Neuronal stem cell (in vitro differentiated cells): ENCODE measurements at regions not wholly inside any gene's neighbourhood (a gene's known extent, or its start where the extent isn't known, plus 50 kb on each side); places are given as distances from the start of the nearest gene placed in this dataset.

Experiments used
- DNase-seq: peaks from one replicate; pipeline ENCODE4 v3.0.0-alpha.2; 2013; ENCODE audit warnings: low spot score
- H2AFZ ChIP-seq: one replicate; pipeline ENCODE4 v1.6.1; 2013; ENCODE audit warnings: mild to moderate bottlenecking, low read length, inconsistent platforms
- H2AK5ac ChIP-seq: 2 replicates; pipeline ENCODE4 v1.6.1; 2013; ENCODE audit warnings: low read depth, mild to moderate bottlenecking, inconsistent platforms, low read length, moderate library complexity, mixed read lengths
- H2BK120ac ChIP-seq: 2 replicates; pipeline ENCODE4 v1.6.1; 2013; ENCODE audit warnings: low read depth, mild to moderate bottlenecking, inconsistent platforms, low read length, moderate library complexity, mixed read lengths
- H2BK12ac ChIP-seq: one replicate; pipeline ENCODE4 v1.6.1; 2013; ENCODE audit warnings: low read length, inconsistent platforms
- H2BK15ac ChIP-seq: 2 replicates; pipeline ENCODE4 v1.6.1; 2013; ENCODE audit warnings: mild to moderate bottlenecking, low read length, inconsistent platforms, mixed read lengths
- H2BK5ac ChIP-seq: one replicate; pipeline ENCODE4 v1.6.1; 2013; ENCODE audit warnings: inconsistent platforms, mild to moderate bottlenecking, low read length, moderate library complexity
- H3K14ac ChIP-seq: one replicate; pipeline ENCODE4 v1.6.1; 2013; ENCODE audit warnings: low read length, inconsistent platforms
- H3K18ac ChIP-seq: 2 replicates; pipeline ENCODE4 v1.6.1; 2013; ENCODE audit warnings: low read length, inconsistent platforms
- H3K23ac ChIP-seq: 2 replicates; pipeline ENCODE4 v1.6.1; 2013; ENCODE audit warnings: low read depth, mild to moderate bottlenecking, mixed read lengths, low read length, inconsistent platforms; ENCODE audit not compliant: poor library complexity
- H3K27ac ChIP-seq: replicated peaks from 3 replicates; pipeline ENCODE4 v1.5.1; 2013; ENCODE audit warnings: low read length, inconsistent platforms
- H3K27me3 ChIP-seq, 3 experiments: 2 replicates each; pipeline ENCODE4 v1.6.1; 2013; ENCODE audit warnings: low read length in 3 of 3, mild to moderate bottlenecking in 2 of 3, inconsistent platforms in 1 of 3, low read depth in 1 of 3, mixed read lengths in 1 of 3, moderate library complexity in 1 of 3; ENCODE audit not compliant: control insufficient read depth in 3 of 3, insufficient read depth in 3 of 3
- H3K36me3 ChIP-seq, 2 donors: replicated peaks in 1 of 2; 2 replicates each; pipeline ENCODE4 v1.6.1; 2013; ENCODE audit warnings: low read length in 2 of 2; ENCODE audit not compliant: control insufficient read depth in 2 of 2, insufficient read depth in 2 of 2
- H3K4ac ChIP-seq: 2 replicates; pipeline ENCODE4 v1.6.1; 2013; ENCODE audit warnings: inconsistent platforms, mild to moderate bottlenecking, low read length, moderate library complexity
- H3K4me1 ChIP-seq, 2 donors: 1 replicate in 1 of 2; 2 replicates in 1 of 2; pipeline ENCODE4 v1.6.1; 2013; ENCODE audit warnings: low read length in 2 of 2, low read depth in 1 of 2; ENCODE audit not compliant: control insufficient read depth in 2 of 2, insufficient read depth in 1 of 2
- H3K4me2 ChIP-seq: one replicate; pipeline ENCODE4 v1.6.1; 2013; ENCODE audit warnings: mild to moderate bottlenecking, low read length, inconsistent platforms; ENCODE audit not compliant: insufficient read depth, poor library complexity, severe bottlenecking
- H3K4me3 ChIP-seq, 2 donors: 2 replicates each; pipeline ENCODE4 v1.5.1; 2013; ENCODE audit warnings: low read length in 2 of 2, mild to moderate bottlenecking in 2 of 2, inconsistent platforms in 1 of 2, moderate library complexity in 1 of 2
- H3K79me1 ChIP-seq: one replicate; pipeline ENCODE4 v1.6.1; 2013; ENCODE audit warnings: low read depth, mild to moderate bottlenecking, inconsistent platforms, low read length, moderate library complexity
- H3K9ac ChIP-seq: one replicate; pipeline ENCODE4 v1.6.1; 2013; ENCODE audit warnings: mild to moderate bottlenecking, low read depth, low read length, inconsistent platforms; ENCODE audit not compliant: poor library complexity
- H3K9me3 ChIP-seq, 2 donors: replicated peaks in 1 of 2; 2 replicates each; pipeline versions ENCODE3 to v1.6.1; 2013; ENCODE audit warnings: low read length in 2 of 2, mild to moderate bottlenecking in 2 of 2, inconsistent platforms in 1 of 2, low read depth in 1 of 2, mixed read lengths in 1 of 2, moderate library complexity in 1 of 2; ENCODE audit not compliant: control insufficient read depth in 2 of 2, insufficient read depth in 1 of 2
- H4K8ac ChIP-seq: one replicate; pipeline ENCODE4 v1.6.1; 2013; ENCODE audit warnings: low read depth, mild to moderate bottlenecking, inconsistent platforms, low read length, moderate library complexity
- H4K91ac ChIP-seq: one replicate; pipeline ENCODE4 v1.6.1; 2013; ENCODE audit warnings: low read length, low read depth, mild to moderate bottlenecking, inconsistent platforms; ENCODE audit not compliant: poor library complexity
- WGBS, 2 donors: extraction: QIAGEN DNeasy Blood & Tissue Kit; methylation state at CpG; one replicate each; pipeline ENCODE4 v1.1.7; 2013; ENCODE audit warnings: missing lambda C conversion rate in 2 of 2, mixed read lengths in 1 of 2; ENCODE audit not compliant: insufficient read length in 2 of 2, insufficient replicate concordance in 1 of 2; ENCODE audit errors: extremely low coverage in 2 of 2; 5-methylcytosine and 5-hydroxymethylcytosine counted together

DNA sequence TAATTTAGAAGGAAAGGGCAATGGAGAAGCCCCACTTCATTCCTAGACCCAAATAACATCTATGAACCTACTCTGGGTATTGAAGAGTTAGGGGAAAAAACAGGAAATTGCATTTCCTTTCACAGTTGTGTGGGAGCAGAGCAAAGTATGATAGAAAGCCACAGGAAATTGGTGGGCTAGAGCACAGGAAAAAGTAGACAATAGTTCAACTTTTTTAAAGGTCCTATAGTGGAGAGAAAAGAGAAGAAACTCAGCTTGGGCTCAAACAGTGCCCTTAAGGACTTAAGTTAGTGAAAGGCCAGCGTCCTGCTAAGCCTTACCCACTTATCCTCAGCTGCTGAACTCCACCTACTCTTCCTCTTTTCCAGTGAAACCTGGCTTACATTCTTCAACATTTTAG, 258.1 kb downstream of the DPY19L2 start:
- H3K4me2 ChIP-seq = no peak overlapping the region
- whole genome bisulfite sequencing, 2 donors = no CpG with 5 or more reads among the region's 1 CpG
- H2BK15ac ChIP-seq = no peak overlapping the region
- no peak overlapping the region for H3K9ac ChIP-seq
- H3K4ac ChIP-seq = no peak overlapping the region
- no peak overlapping the region for H4K91ac ChIP-seq
- H3K4me1 ChIP-seq = no peaks in the 10 kb centered on the region
- DNase-seq = no peak
- H3K27me3 ChIP-seq = no peaks in the 10 kb centered on the region
- no peak overlapping the region for H2BK5ac ChIP-seq
- no peak overlapping the region for H3K4me3 ChIP-seq
- H2AK5ac ChIP-seq = no peak overlapping the region
- H3K18ac ChIP-seq = no peak overlapping the region
- no peaks in the 10 kb centered on the region for H3K36me3 ChIP-seq
- no peak overlapping the region for H3K23ac ChIP-seq
- no peaks in the 10 kb centered on the region for H3K79me1 ChIP-seq
- H2BK12ac ChIP-seq = no peak overlapping the region
- no peak overlapping the region for H2AFZ ChIP-seq
- H4K8ac ChIP-seq = no peak overlapping the region
- H2BK120ac ChIP-seq = no peak overlapping the region
- H3K14ac ChIP-seq = no peak overlapping the region
- no peaks in the 10 kb centered on the region for H3K9me3 ChIP-seq
- H3K27ac ChIP-seq = no peak overlapping the region

DNA sequence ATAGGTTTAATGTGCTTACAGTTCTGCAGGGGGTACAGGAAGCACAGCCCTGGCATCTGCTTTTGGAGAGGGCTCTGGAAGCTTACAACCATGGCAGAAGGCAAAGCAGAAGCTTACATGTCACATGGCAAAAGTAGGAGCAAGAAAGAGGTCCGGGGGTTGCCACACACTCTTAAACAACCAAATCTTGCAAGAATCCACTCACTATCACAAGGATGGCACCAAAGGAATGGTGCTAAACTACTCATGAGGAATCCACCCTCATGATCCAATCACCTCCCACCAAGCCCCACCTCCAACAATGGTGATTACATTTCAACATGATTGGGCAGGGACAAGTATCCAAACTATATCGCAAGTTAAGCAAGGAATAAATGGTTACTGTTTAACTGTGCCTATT, 255.8 kb upstream of the AVPR1A start:
- H2AFZ ChIP-seq = no peak overlapping the region
- no peak overlapping the region for H2BK5ac ChIP-seq
- no peaks in the 10 kb centered on the region for H3K36me3 ChIP-seq
- DNase-seq = no peak
- no CpG with 5 or more reads among the region's 2 CpGs for WGBS, 2 donors
- no peak overlapping the region for H4K8ac ChIP-seq
- H3K23ac ChIP-seq = no peak overlapping the region
- no peak overlapping the region for H2BK15ac ChIP-seq
- H3K4ac ChIP-seq = no peak overlapping the region
- no peaks in the 10 kb centered on the region for H3K4me1 ChIP-seq
- H3K9ac ChIP-seq = no peak overlapping the region
- no peak overlapping the region for H3K27ac ChIP-seq
- no peak overlapping the region for H2BK12ac ChIP-seq
- no peaks in the 10 kb centered on the region for H3K79me1 ChIP-seq
- no peak overlapping the region for H3K18ac ChIP-seq
- no peaks in the 10 kb centered on the region for H3K9me3 ChIP-seq
- H4K91ac ChIP-seq = no peak overlapping the region
- H3K27me3 ChIP-seq = no peaks in the 10 kb centered on the region
- H2BK120ac ChIP-seq = no peak overlapping the region
- no peak overlapping the region for H2AK5ac ChIP-seq
- no peak overlapping the region for H3K4me2 ChIP-seq
- no peak overlapping the region for H3K4me3 ChIP-seq
- H3K14ac ChIP-seq = no peak overlapping the region

GRCh38 chr12:63404611-63405010, 253.6 kb upstream of the AVPR1A start:
- DNase-seq = no peak
- Histone ChIP-seq H3K4ac (no peak overlapping the region), H3K9ac (no peak overlapping the region), H3K36me3 (no peaks in the 10 kb centered on the region), H3K9me3 (no peaks in the 10 kb centered on the region), H2BK12ac (no peak overlapping the region), H2BK5ac (no peak overlapping the region), H2AK5ac (no peak overlapping the region), H2BK120ac (no peak overlapping the region), H3K4me3 (no peak overlapping the region), H2AFZ (no peak overlapping the region), H3K79me1 (no peaks in the 10 kb centered on the region), H4K8ac (no peak overlapping the region), H3K14ac (no peak overlapping the region), H3K27me3 (no peaks in the 10 kb centered on the region), H2BK15ac (no peak overlapping the region), H3K27ac (no peak overlapping the region), H4K91ac (no peak overlapping the region), H3K18ac (no peak overlapping the region), H3K23ac (no peak overlapping the region), H3K4me2 (no peak overlapping the region), H3K4me1 (no peaks in the 10 kb centered on the region)
- no CpG with 5 or more reads among the region's 1 CpG for WGBS, 2 donors

DNA sequence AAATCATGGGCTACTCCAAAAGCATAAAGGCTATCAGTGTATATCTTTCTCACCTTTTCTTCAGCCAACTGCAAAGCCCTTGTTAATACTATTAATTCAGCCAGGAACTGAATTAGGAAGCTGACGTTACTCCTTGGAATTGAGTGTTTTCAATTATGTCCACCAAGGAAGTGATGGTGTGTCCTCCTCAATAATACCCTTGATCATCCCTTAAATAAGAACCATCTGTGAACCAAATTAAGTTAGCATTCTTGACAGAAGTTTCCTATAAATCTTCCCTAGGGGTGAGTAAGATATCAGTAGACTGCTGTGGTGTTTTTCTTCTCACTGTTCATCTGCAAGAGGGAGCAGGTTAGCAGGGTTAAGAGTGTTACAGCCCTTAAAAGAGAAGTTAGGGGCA, 252.3 kb upstream of the AVPR1A start:
- no peak overlapping the region for H3K14ac ChIP-seq
- H3K9me3 ChIP-seq = no peaks in the 10 kb centered on the region
- H3K27me3 ChIP-seq = no peaks in the 10 kb centered on the region
- no peaks in the 10 kb centered on the region for H3K79me1 ChIP-seq
- no peak overlapping the region for H3K4me3 ChIP-seq
- H2BK12ac ChIP-seq = no peak overlapping the region
- H3K23ac ChIP-seq = no peak overlapping the region
- no peaks in the 10 kb centered on the region for H3K36me3 ChIP-seq
- no peak overlapping the region for H2BK5ac ChIP-seq
- H4K91ac ChIP-seq = no peak overlapping the region
- H3K4me1 ChIP-seq = no peaks in the 10 kb centered on the region
- H4K8ac ChIP-seq = no peak overlapping the region
- no peak overlapping the region for H2BK120ac ChIP-seq
- no peak overlapping the region for H2AK5ac ChIP-seq
- H3K9ac ChIP-seq = no peak overlapping the region
- H3K4me2 ChIP-seq = no peak overlapping the region
- H2BK15ac ChIP-seq = no peak overlapping the region
- no peak overlapping the region for H3K27ac ChIP-seq
- DNase-seq = no peak
- WGBS, 2 donors = no CpG with 5 or more reads among the region's 1 CpG
- H3K18ac ChIP-seq = no peak overlapping the region
- no peak overlapping the region for H2AFZ ChIP-seq
- no peak overlapping the region for H3K4ac ChIP-seq
